Upper lobe of right lung (tissue), 1 donor: ENCODE measurements at regions not wholly inside any gene's neighbourhood (a gene's known extent, or its start where the extent isn't known, plus 50 kb on each side); places are given as distances from the start of the nearest gene placed in this dataset.
"Not testable (repeated sequence)": the region's sequence is repeated elsewhere in the genome, so short reads cannot be mapped to it uniquely, and the experiment has no call there.

ENCODE experiments used
- ATAC-seq: fragments of 200-7000 bp; cut with Tn5 transposase; one replicate; pipeline ENCODE4 v1.9.1; 2020; ENCODE audit warnings: mild to moderate bottlenecking, moderate library complexity
- DNase-seq: peaks from one replicate; pipeline ENCODE4 v3.0.0-alpha.2; 2020
- H3K27ac ChIP-seq: fragments of 200-600 bp; one replicate; pipeline ENCODE4 v1.8.0; 2022
- H3K27me3 ChIP-seq: fragments of 200-600 bp; one replicate; pipeline ENCODE4 v1.8.0; 2022; ENCODE audit warnings: mild to moderate bottlenecking
- H3K36me3 ChIP-seq: fragments of 200-600 bp; one replicate; pipeline ENCODE4 v1.8.0; 2022
- H3K4me1 ChIP-seq: fragments of 200-600 bp; one replicate; pipeline ENCODE4 v1.8.0; 2022
- H3K4me3 ChIP-seq: fragments of 200-600 bp; one replicate; pipeline ENCODE4 v1.8.0; 2022; ENCODE audit warnings: mild to moderate bottlenecking
- H3K9me3 ChIP-seq: fragments of 200-600 bp; one replicate; pipeline ENCODE4 v1.8.0; 2022
- intact Hi-C: fragments of 100-400 bp; cut with DNase I; formaldehyde crosslinking; loops from one replicate; pipeline ENCODE4 v1.11.0; 2022
- TF ChIP-seq, protein P1 (sequence below): fragments of 200-600 bp; IDR thresholded peaks from one replicate; pipeline ENCODE4 v1.8.0; 2022; ENCODE audit warnings: antibody characterized with exemption
- donor health status: DM: no; HTN: yes; CAD: no; lungs with severe emphysema.

DNA sequence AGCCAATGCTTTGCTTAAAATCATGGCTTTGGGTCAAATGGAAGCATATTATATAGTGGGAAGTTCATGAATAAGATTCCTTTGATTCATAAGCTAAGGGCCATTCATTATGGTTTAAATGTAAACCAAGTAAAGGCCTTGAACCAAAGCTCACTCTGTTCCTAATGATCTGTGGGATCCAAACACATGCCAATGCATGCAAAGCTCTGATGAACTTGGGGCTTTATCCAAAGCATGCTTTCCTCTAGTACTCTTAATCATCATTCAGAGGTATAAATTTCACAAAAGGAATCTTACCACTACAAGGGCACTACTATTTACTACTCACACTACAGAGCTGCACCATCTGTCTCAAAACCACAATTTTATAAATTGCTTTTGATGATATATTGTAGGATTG lies 102.8 kb upstream of the RBMS1 start:
- no peak overlapping the region for H3K27ac ChIP-seq
- H3K9me3 ChIP-seq: no peaks in the 10 kb centered on the region
- intact Hi-C loops: no loop called here
- TF ChIP-seq, protein P1, sequence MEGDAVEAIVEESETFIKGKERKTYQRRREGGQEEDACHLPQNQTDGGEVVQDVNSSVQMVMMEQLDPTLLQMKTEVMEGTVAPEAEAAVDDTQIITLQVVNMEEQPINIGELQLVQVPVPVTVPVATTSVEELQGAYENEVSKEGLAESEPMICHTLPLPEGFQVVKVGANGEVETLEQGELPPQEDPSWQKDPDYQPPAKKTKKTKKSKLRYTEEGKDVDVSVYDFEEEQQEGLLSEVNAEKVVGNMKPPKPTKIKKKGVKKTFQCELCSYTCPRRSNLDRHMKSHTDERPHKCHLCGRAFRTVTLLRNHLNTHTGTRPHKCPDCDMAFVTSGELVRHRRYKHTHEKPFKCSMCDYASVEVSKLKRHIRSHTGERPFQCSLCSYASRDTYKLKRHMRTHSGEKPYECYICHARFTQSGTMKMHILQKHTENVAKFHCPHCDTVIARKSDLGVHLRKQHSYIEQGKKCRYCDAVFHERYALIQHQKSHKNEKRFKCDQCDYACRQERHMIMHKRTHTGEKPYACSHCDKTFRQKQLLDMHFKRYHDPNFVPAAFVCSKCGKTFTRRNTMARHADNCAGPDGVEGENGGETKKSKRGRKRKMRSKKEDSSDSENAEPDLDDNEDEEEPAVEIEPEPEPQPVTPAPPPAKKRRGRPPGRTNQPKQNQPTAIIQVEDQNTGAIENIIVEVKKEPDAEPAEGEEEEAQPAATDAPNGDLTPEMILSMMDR: no peak
- no peaks in the 10 kb centered on the region for H3K36me3 ChIP-seq
- ATAC-seq: no peak
- no peak for DNase-seq
- no peaks in the 10 kb centered on the region for H3K4me1 ChIP-seq
- no peaks in the 10 kb centered on the region for H3K27me3 ChIP-seq
- H3K4me3 ChIP-seq: no peak overlapping the region

DNA sequence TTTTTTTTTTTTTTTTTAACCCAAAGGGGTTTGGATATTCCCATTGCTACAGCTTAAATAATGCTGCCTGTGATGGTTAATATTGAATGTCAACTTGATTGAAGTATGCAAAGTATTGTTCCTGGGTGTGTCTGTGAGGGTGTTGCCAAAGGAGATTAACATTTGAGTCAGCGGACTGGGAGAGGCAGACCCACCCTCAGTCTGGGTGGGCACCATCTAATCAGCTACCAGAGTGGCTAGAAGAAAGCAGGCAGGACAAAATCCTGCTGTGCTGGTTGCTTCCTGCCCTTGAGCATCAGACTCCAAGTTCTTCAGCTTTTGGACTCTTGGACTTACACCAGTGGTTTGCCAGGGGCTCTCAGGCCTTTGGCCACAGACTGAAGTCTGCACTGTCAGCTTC lies 106.8 kb upstream of the RBMS1 start:
- H3K4me3 ChIP-seq, ATAC-seq, H3K9me3 ChIP-seq: not testable (repeated sequence)

DNA sequence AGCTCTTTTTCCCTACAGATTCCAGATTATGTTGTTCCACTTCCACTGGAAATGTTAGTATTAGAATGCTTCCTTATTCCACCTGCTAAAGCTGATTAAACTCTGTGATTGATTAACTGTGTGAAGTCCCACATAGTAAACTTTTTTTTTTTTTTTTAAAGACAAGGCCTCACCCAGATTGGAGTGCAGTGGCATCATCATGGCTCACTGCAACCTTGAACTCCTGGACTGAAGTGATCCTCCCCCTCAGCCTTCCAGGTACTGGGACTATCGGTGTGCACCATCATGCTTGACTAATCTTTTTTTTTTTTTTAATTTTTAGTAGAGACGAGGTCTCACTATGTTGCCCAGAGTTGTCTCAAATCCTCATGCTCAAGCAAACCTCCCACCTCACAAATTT lies 108.5 kb upstream of the RBMS1 start:
- no peak for ATAC-seq
- no peak overlapping the region for H3K4me3 ChIP-seq
- no peaks in the 10 kb centered on the region for H3K36me3 ChIP-seq
- H3K9me3 ChIP-seq: no peaks in the 10 kb centered on the region
- intact Hi-C loops: no loop called here
- no peak for DNase-seq
- TF ChIP-seq, protein P1: no peak
- no peaks in the 10 kb centered on the region for H3K27me3 ChIP-seq
- no peak overlapping the region for H3K27ac ChIP-seq
- no peaks in the 10 kb centered on the region for H3K4me1 ChIP-seq

More for the DNA sequence above, 106.8 kb upstream of the RBMS1 start:
- H3K4me1 ChIP-seq, H3K27ac ChIP-seq, H3K36me3 ChIP-seq, intact Hi-C loops, DNase-seq, H3K27me3 ChIP-seq: not testable (repeated sequence)

DNA sequence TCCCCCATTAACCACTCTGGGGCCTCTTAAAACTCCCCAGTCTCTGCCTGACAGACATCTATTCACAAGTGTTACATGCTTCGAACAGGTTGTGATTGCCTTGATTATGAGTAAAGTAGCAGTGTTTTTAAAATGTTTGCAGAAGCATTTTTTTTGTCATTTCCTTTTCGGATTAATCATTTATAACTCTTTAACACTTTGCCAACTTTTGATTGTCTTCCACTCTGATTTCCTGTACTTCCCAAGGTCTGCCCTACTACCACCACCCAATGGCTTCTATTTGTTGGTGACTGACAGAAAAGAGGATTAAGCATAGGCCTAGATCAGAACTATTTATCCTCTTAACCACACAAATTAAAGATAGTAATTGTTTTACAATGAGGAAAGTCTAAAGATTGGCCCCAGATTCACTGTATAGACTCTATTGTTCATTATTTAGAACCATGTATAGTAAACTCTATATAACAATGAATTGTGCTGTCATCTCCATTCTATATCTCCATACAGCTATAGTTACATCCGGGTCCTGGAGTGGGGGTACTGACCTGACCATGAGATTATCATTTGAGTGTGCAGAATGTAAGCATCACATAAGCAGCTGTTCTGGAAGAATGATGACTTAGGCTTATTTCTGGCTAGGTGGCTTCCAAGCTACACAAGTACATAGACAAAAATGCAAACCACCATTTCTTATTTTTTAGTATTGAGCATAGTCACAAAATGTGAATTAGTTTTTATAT lies 110.3 kb upstream of the RBMS1 start:
- DNase-seq: no peak
- ATAC-seq: no peak
- Histone ChIP-seq H3K4me3 (no peak overlapping the region), H3K27me3 (no peaks in the 10 kb centered on the region), H3K9me3 (no peaks in the 10 kb centered on the region), H3K27ac (no peak overlapping the region), H3K36me3 (no peaks in the 10 kb centered on the region), H3K4me1 (no peaks in the 10 kb centered on the region)
- TF ChIP-seq, protein P1: no peak
- intact Hi-C loops: no loop called here

DNA sequence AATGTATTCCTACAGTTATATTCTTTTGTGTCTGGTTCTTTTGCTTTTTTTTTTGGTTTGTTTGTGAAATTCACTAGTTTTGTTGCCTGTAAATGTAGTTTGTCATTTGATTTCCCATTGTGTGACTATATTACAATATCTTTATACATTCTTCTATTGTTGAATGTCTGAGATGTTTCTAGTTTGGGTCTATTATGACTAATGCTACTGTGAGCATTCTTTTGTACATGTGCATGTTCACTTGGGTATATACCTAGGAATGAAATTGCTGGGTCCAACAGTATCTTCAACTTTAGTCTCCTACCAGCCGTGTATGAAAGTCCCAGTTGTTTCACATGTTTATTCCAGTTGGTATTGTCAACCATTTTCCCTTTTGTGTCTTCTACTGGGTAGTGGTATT lies 112.7 kb upstream of the RBMS1 start:
- H3K4me3 ChIP-seq: no peak overlapping the region
- H3K36me3 ChIP-seq: no peaks in the 10 kb centered on the region
- no peak overlapping the region for H3K27ac ChIP-seq
- no peak for ATAC-seq
- intact Hi-C loops: no loop called here
- H3K9me3 ChIP-seq: no peaks in the 10 kb centered on the region
- no peaks in the 10 kb centered on the region for H3K27me3 ChIP-seq
- DNase-seq: no peak
- TF ChIP-seq, protein P1: no peak
- H3K4me1 ChIP-seq: no peaks in the 10 kb centered on the region

DNA sequence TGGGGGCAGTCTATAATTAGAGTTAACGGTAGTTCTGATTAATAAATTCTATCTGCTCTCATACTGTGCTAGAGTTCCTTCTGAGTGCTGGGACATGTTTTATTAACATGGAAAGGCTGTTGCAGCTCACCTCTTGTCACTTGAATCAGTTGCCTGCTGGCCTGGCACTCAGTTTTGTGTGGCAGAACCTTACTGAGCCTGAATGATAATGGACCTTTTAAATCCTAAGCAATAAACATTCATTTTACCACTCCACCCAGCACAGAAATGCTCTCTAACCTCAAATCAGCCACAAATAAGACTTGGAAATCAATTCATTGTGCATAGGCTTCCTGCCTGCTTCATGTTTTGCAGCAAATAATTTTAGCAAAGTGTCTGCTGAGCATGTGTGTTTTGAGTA lies 115.0 kb upstream of the RBMS1 start:
- no peaks in the 10 kb centered on the region for H3K27me3 ChIP-seq
- no peak overlapping the region for H3K4me3 ChIP-seq
- ATAC-seq (no peak), DNase-seq (no peak)
- H3K9me3 ChIP-seq: no peaks in the 10 kb centered on the region
- TF ChIP-seq, protein P1: no peak
- intact Hi-C loops: no loop called here
- H3K27ac ChIP-seq: no peak overlapping the region
- H3K4me1 ChIP-seq: no peaks in the 10 kb centered on the region
- H3K36me3 ChIP-seq: no peaks in the 10 kb centered on the region
